A673 (cell line): ENCODE measurements at regions not wholly inside any gene's neighbourhood (a gene's known extent, or its start where the extent isn't known, plus 50 kb on each side); places are given as distances from the start of the nearest gene placed in this dataset.

Source experiments
- EZH2 ChIP-seq: fragments of 200-600 bp; sonication (generic); IDR thresholded peaks from 2 replicates; pipeline ENCODE4 v1.6.1; 2017; ENCODE audit warnings: borderline replicate concordance, low read depth, mild to moderate bottlenecking, mixed read lengths, antibody characterized with exemption, low read length; ENCODE audit not compliant: poor library complexity, severe bottlenecking
- TF ChIP-seq, protein P1 (sequence below): fragments of 300-800, 200-600 bp; sonication (generic); conservative IDR thresholded peaks from 2 replicates; pipeline ENCODE4 v1.5.1; 2017; ENCODE audit warnings: low read depth, mild to moderate bottlenecking, antibody characterized with exemption, low read length, moderate library complexity, mixed read lengths

DNA sequence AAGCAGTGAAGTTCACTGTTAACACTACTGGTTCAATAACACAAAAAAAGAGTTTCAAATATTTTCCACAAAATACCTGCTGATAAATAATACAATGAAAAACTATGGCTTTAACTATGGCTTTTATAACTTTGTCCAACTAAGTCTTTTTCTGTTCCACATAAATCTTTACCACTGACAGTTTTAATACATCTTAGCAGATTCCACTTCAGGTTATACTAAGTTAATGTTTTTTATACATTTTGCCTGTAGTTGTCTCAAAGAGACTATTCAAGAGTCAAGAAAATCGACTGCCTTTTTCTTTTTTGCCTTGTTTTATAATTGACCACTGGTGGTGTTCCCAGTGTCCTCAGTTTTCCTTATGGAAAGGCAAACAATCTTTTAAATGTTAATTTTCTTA, 379.7 kb upstream of the PMFBP1 start:
- TF ChIP-seq, protein P1, sequence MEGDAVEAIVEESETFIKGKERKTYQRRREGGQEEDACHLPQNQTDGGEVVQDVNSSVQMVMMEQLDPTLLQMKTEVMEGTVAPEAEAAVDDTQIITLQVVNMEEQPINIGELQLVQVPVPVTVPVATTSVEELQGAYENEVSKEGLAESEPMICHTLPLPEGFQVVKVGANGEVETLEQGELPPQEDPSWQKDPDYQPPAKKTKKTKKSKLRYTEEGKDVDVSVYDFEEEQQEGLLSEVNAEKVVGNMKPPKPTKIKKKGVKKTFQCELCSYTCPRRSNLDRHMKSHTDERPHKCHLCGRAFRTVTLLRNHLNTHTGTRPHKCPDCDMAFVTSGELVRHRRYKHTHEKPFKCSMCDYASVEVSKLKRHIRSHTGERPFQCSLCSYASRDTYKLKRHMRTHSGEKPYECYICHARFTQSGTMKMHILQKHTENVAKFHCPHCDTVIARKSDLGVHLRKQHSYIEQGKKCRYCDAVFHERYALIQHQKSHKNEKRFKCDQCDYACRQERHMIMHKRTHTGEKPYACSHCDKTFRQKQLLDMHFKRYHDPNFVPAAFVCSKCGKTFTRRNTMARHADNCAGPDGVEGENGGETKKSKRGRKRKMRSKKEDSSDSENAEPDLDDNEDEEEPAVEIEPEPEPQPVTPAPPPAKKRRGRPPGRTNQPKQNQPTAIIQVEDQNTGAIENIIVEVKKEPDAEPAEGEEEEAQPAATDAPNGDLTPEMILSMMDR, result no peak
- TF ChIP-seq EZH2, result no peak
